Neural cell (in vitro differentiated cells): ENCODE measurements at regions not wholly inside any gene's neighbourhood (a gene's known extent, or its start where the extent isn't known, plus 50 kb on each side); places are given as distances from the start of the nearest gene placed in this dataset.

ENCODE experiments used
- CTCF ChIP-seq: fragments of 450-650 bp; IDR thresholded peaks from 2 replicates; pipeline ENCODE4 v1.5.1; 2014; ENCODE audit warnings: antibody characterized with exemption, mild to moderate bottlenecking, moderate library complexity; ENCODE audit not compliant: poor library complexity, severe bottlenecking
- EP300 ChIP-seq: fragments of 450-650 bp; conservative IDR thresholded peaks from 2 replicates; pipeline ENCODE4 v1.6.1; 2014; ENCODE audit warnings: antibody characterized with exemption, mild to moderate bottlenecking, moderate library complexity; ENCODE audit not compliant: poor library complexity, severe bottlenecking
- MXI1 ChIP-seq: fragments of 450-650 bp; conservative IDR thresholded peaks from 2 replicates; pipeline ENCODE4 v1.6.1; 2014; ENCODE audit warnings: antibody characterized with exemption, mild to moderate bottlenecking; ENCODE audit not compliant: poor library complexity, severe bottlenecking
- POLR2AphosphoS5 ChIP-seq: IDR thresholded peaks from 2 replicates; pipeline ENCODE4 v1.6.1; 2012
- TAF1 ChIP-seq: IDR thresholded peaks from 2 replicates; pipeline ENCODE4 v1.6.1; 2012; ENCODE audit warnings: low read depth

- TF ChIP-seq CTCF, result no peak
- no peak for TF ChIP-seq EP300
- TF ChIP-seq POLR2AphosphoS5, result no peak
- no peak for TF ChIP-seq TAF1
- TF ChIP-seq MXI1, result no peak
These were observed 254.2 kb downstream of the COG6 start for GRCh38 chr13:39909634-39910033.
